ENCODE measurements at regions not wholly inside any gene's neighbourhood (a gene's known extent, or its start where the extent isn't known, plus 50 kb on each side); places are given as distances from the start of the nearest gene placed in this dataset.

GRCh38 chr20:7585126-7585679, 355.1 kb downstream of the HAO1 start:
- TF ChIP-seq PATZ1 (CRISPR knock-in tag; IDR thresholded peaks at IDR 0.05; ENCODE audit: borderline replicate concordance) (no peak), CSDC2 (CRISPR knock-in tag; IDR thresholded peaks at IDR 0.05) (no peak), ARNTL (CRISPR knock-in tag; IDR thresholded peaks at IDR 0.05; ENCODE audit: borderline replicate concordance, low read depth) (no peak), ESRRG (CRISPR knock-in tag; IDR thresholded peaks at IDR 0.05) (no peak)

All from SK-N-SH treated with all-trans-retinoic acid at 6 μM for 48 hours (cell line).